Neural progenitor cell (in vitro differentiated cells): ENCODE measurements at regions not wholly inside any gene's neighbourhood (a gene's known extent, or its start where the extent isn't known, plus 50 kb on each side); places are given as distances from the start of the nearest gene placed in this dataset.

ENCODE experiments used
- DNase-seq: peaks from one replicate; pipeline ENCODE4 v3.0.0-alpha.2; 2016; ENCODE audit warnings: low spot score
- H2AFZ ChIP-seq: fragments of 200-600 bp; sonication (generic); replicated peaks from 2 replicates; pipeline ENCODE4 v1.6.1; 2016; ENCODE audit warnings: antibody characterized with exemption
- H3F3A ChIP-seq: fragments of 200-600 bp; sonication (generic); 2 replicates; pipeline ENCODE4 v1.6.1; 2016; ENCODE audit warnings: antibody characterized with exemption, low read depth
- H3K27ac ChIP-seq: fragments of 200-600 bp; sonication (generic); 2 replicates; pipeline ENCODE4 v1.5.1; 2016; ENCODE audit warnings: mild to moderate bottlenecking
- H3K27me3 ChIP-seq: fragments of 200-600 bp; sonication (generic); 2 replicates; pipeline ENCODE4 v1.6.1; 2016; ENCODE audit warnings: mild to moderate bottlenecking, moderate library complexity
- H3K36me3 ChIP-seq: fragments of 200-600 bp; sonication (generic); 2 replicates; pipeline ENCODE4 v1.5.1; 2016
- H3K4me1 ChIP-seq: fragments of 200-600 bp; sonication (generic); 2 replicates; pipeline ENCODE4 v1.6.1; 2016; ENCODE audit warnings: mixed run types
- H3K4me2 ChIP-seq: fragments of 200-600 bp; sonication (generic); 2 replicates; pipeline ENCODE4 v1.6.1; 2016
- H3K4me3 ChIP-seq: fragments of 200-600 bp; sonication (generic); 2 replicates; pipeline ENCODE4 v1.5.1; 2016
- H3K79me2 ChIP-seq: fragments of 200-600 bp; sonication (generic); 2 replicates; pipeline ENCODE4 v1.6.1; 2016; ENCODE audit warnings: low read depth
- H3K9ac ChIP-seq: fragments of 200-600 bp; sonication (generic); 2 replicates; pipeline ENCODE4 v1.6.1; 2016
- H3K9me3 ChIP-seq: fragments of 200-600 bp; sonication (generic); 2 replicates; pipeline ENCODE4 v1.5.1; 2016; ENCODE audit warnings: low read depth
- H4K20me1 ChIP-seq: fragments of 200-600 bp; sonication (generic); 2 replicates; pipeline ENCODE4 v1.6.1; 2016; ENCODE audit warnings: low read depth
- H3K27ac Mint-ChIP-seq: 3 replicates; pipeline ENCODE4 v1.8.0; 2021; ENCODE audit warnings: mixed read lengths
- H3K27me3 Mint-ChIP-seq: 2 replicates; pipeline ENCODE4 v1.8.0; 2022; ENCODE audit warnings: low read depth, mild to moderate bottlenecking, inconsistent platforms, moderate library complexity, mixed read lengths; ENCODE audit not compliant: insufficient read depth
- H3K36me3 Mint-ChIP-seq: 3 replicates; pipeline ENCODE4 v1.8.0; 2021; ENCODE audit warnings: mixed read lengths
- H3K4me1 Mint-ChIP-seq: 3 replicates; pipeline ENCODE4 v1.8.0; 2021; ENCODE audit warnings: mixed read lengths
- H3K4me3 Mint-ChIP-seq: 3 replicates; pipeline ENCODE4 v1.8.0; 2021; ENCODE audit warnings: mild to moderate bottlenecking, moderate library complexity, mixed read lengths
- H3K9me3 Mint-ChIP-seq: 3 replicates; pipeline ENCODE4 v1.8.0; 2020; ENCODE audit warnings: mixed read lengths
- CTCF ChIP-seq: fragments of 200-600 bp; sonication (generic); IDR thresholded peaks from 2 replicates; pipeline ENCODE4 v1.5.1; 2017; ENCODE audit warnings: antibody characterized with exemption, mild to moderate bottlenecking
- EZH2 ChIP-seq: fragments of 200-600 bp; sonication (generic); IDR thresholded peaks from 2 replicates; pipeline ENCODE4 v1.6.1; 2017; ENCODE audit warnings: antibody characterized with exemption, mild to moderate bottlenecking, moderate library complexity
- EZH2phosphoT487 ChIP-seq: fragments of 200-600 bp; sonication (generic); IDR thresholded peaks from 2 replicates; pipeline ENCODE4 v1.6.1; 2017; ENCODE audit warnings: antibody characterized with exemption

- Histone ChIP-seq H3K4me1 (peaks cover under 1% of the 10 kb centered on the region), H4K20me1 (no peaks in the 10 kb centered on the region), H3K27ac (no peak overlapping the region), H3F3A (no peaks in the 10 kb centered on the region), H3K9me3 (no peaks in the 10 kb centered on the region), H3K4me3 (no peak overlapping the region), H3K9ac (no peak overlapping the region), H3K79me2 (no peaks in the 10 kb centered on the region), H3K4me2 (no peak overlapping the region), H3K36me3 (no peaks in the 10 kb centered on the region), H3K27me3 (no peaks in the 10 kb centered on the region), H2AFZ (no peak overlapping the region)
- Mint-ChIP-seq H3K4me3 (no peak overlapping the region), H3K4me1 (no peaks in the 10 kb centered on the region), H3K27ac (no peak overlapping the region), H3K27me3 (no peaks in the 10 kb centered on the region), H3K36me3 (no peaks in the 10 kb centered on the region), H3K9me3 (no peaks in the 10 kb centered on the region)
- DNase-seq: no peak
- TF ChIP-seq CTCF: no peak
- no peak for TF ChIP-seq EZH2phosphoT487
- no peak for TF ChIP-seq EZH2
These were observed 69.8 kb downstream of the IGSF1 start for GRCh38 chrX:131219271-131219670.

GRCh38 chrX:131217989-131218388 is 71.1 kb downstream of the IGSF1 start:
- Mint-ChIP-seq H3K4me3 (no peak overlapping the region), H3K4me1 (peaks cover 6% of the 10 kb centered on the region), H3K36me3 (no peaks in the 10 kb centered on the region), H3K27ac (no peak overlapping the region), H3K27me3 (no peaks in the 10 kb centered on the region), H3K9me3 (no peaks in the 10 kb centered on the region)
- Histone ChIP-seq H3K4me3 (no peak overlapping the region), H2AFZ (no peak overlapping the region), H3K27ac (no peak overlapping the region), H3K27me3 (no peaks in the 10 kb centered on the region), H3F3A (no peaks in the 10 kb centered on the region), H3K4me2 (no peak overlapping the region), H4K20me1 (no peaks in the 10 kb centered on the region), H3K9ac (no peak overlapping the region), H3K9me3 (no peaks in the 10 kb centered on the region), H3K36me3 (no peaks in the 10 kb centered on the region), H3K79me2 (no peaks in the 10 kb centered on the region), H3K4me1 (peaks cover 13% of the 10 kb centered on the region)
- no peak for TF ChIP-seq CTCF
- TF ChIP-seq EZH2: no peak
- TF ChIP-seq EZH2phosphoT487: no peak
- no peak for DNase-seq

- H3K36me3 Mint-ChIP-seq: no peaks in the 10 kb centered on the region
- DNase-seq: no peak
- TF ChIP-seq EZH2phosphoT487 (no peak), CTCF (no peak), EZH2 (no peak)
- Histone ChIP-seq H3K9me3 (no peaks in the 10 kb centered on the region), H3K27ac (no peak overlapping the region), H3K79me2 (no peaks in the 10 kb centered on the region), H3K36me3 (no peaks in the 10 kb centered on the region), H3K4me2 (no peak overlapping the region), H3K4me1 (peaks cover 16% of the 10 kb centered on the region), H3K9ac (no peak overlapping the region), H3K4me3 (no peak overlapping the region), H3F3A (no peaks in the 10 kb centered on the region), H2AFZ (no peak overlapping the region), H4K20me1 (no peaks in the 10 kb centered on the region), H3K27me3 (no peaks in the 10 kb centered on the region)
- H3K4me1 Mint-ChIP-seq: peaks cover 6% of the 10 kb centered on the region
- no peaks in the 10 kb centered on the region for H3K9me3 Mint-ChIP-seq
- H3K27ac Mint-ChIP-seq: no peak overlapping the region
- H3K27me3 Mint-ChIP-seq: no peaks in the 10 kb centered on the region
- H3K4me3 Mint-ChIP-seq: no peak overlapping the region
These were observed 72.3 kb downstream of the IGSF1 start for GRCh38 chrX:131216828-131217227.
